Kidney glomerular epithelial cell (primary cell): ENCODE measurements at regions not wholly inside any gene's neighbourhood (a gene's known extent, or its start where the extent isn't known, plus 50 kb on each side); places are given as distances from the start of the nearest gene placed in this dataset.
"Not testable (repeated sequence)": the region's sequence is repeated elsewhere in the genome, so short reads cannot be mapped to it uniquely, and the experiment has no call there.

Experiments used
- DNase-seq: peaks from one replicate; lab custom pipeline; 2025; lab: John Stamatoyannopoulos, UW

DNA sequence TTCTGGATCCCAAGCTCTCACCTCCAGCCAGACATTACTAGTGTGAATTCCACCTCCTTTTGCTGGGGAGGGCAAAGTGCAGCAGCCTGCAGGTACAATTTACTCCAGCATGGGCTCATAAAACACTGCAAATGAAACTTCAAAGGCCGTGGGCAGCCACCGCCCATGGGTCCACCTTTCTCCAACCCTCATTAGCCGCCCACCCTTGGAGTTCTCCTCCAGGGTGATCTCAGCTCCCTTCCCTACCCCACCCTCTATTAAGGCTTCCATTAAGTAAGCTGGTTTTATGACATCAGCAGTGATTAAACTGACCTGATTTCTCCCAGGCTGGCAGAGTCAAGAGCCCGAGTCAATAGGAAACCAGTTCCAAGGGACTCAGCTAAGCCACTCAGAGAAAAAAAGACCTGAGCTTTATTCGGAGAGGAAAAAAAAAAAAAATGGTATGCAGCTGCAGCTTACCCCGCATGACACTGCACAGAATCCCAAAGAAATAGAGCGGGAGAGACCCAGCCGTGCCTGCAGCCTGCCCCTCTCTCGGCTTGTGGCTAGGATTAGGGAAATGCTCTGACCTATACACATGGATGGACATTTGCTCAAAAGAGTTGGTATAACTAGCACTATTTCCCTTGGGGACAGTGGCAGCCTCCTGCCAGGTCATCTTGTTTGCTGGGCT lies 319.6 kb downstream of the PTTG2 start:
- no peak for DNase-seq

DNA sequence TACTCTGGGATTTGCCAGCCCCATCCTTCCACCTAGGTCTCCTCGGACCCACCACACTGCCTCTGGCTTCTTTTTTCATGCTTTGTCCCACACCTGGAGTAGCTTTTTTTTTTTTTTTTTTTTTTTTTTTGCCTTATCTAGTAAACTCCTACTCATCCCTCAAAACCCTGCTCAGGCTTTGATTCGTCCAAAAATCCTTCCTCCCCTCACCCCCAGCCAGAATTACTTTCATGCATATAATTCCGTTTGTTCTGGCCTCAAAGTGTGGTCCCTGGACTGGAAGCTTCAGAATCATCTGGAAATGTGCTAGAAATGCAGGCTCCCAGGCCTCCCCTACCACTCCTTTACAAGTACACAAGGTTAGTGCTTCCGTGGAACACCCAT lies 320.1 kb downstream of the PTTG2 start:
- DNase-seq: no peak

DNA sequence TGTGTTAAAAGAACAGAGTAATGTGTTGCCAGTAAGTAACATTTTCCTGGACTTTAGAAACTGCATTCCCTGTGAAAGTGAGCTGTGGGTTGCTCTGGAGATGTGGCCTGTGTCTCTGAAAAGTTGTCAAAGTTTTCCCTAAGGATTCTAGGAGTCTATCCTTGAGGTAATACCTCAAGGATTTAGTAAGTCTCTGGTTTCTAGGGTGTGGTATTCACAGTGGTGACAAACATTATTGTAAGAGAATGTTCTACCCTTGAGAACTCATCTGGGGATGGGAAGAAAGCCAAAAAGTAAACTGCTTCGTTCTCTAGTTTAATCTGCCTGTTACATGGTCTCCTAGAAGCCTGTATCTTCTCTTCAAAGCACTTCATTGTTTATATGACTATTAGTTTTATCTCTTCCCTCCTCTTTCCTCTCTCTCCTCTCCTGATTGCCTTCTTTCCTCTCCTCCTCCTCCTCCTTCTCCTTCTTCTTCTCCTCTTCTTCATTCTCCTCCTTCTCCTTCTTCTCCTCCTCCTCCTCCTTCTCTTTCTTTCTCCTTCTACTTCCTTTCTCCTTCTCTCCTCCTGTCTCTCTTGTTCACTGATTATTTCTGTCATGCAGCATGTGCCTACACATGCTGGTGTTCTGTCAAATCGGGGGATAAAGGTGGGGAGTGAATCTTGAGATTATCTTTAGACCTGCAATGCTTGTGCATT lies 321.3 kb downstream of the PTTG2 start:
- no peak for DNase-seq

DNA sequence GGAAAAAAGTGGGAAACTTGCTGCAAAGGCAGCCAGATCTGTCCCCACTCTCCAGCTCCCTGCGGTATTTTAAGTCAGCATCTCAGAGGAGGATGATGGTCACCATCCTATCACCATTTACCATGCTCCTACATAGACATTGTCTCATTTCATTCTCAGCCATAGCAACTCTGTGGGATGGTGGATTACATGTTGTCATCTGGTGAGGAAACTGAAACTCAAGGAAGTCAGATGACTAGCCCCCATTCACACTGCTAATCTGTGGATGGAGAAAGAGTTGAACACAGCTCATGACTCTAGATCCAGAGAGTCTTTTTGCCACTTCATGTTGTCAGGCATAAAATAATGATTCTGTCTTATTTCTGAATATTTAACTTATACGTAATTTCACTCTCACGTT lies 323.5 kb downstream of the PTTG2 start:
- DNase-seq: no peak

DNA sequence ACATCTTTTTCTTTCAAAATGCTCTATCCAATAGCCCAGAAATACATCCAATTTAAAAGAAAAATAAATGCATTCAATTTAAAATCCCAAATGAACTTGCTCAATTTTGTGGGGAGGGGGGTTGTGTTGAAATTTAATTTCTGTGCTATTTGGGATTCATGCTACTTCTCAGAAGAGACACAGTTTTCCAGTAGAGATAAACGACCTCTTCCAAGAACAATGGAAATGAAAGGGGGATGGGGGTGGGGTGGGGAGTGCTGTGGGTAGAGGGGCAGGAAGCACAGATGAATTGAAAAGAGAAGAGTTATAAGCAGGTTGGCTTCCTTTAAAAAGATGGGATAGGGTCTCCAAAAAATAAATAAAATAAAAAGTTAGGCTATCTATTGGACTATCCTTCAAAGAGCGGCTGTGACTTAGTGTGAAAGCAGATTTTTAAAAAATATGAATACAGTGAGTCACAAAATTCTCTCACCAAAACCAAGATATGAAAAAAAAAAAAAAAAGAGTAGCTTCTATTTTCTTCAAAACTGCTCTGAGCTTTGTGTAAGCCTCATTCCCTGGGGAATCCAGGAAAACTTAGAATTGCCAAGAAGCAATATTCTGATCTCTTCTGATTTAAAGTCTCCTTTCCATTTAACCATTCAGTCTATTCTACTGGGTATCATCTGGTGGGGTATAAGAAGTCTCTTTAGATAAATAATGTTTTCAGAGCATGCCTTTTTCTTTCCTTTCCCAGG lies 324.3 kb downstream of the PTTG2 start:
- no peak for DNase-seq

DNA sequence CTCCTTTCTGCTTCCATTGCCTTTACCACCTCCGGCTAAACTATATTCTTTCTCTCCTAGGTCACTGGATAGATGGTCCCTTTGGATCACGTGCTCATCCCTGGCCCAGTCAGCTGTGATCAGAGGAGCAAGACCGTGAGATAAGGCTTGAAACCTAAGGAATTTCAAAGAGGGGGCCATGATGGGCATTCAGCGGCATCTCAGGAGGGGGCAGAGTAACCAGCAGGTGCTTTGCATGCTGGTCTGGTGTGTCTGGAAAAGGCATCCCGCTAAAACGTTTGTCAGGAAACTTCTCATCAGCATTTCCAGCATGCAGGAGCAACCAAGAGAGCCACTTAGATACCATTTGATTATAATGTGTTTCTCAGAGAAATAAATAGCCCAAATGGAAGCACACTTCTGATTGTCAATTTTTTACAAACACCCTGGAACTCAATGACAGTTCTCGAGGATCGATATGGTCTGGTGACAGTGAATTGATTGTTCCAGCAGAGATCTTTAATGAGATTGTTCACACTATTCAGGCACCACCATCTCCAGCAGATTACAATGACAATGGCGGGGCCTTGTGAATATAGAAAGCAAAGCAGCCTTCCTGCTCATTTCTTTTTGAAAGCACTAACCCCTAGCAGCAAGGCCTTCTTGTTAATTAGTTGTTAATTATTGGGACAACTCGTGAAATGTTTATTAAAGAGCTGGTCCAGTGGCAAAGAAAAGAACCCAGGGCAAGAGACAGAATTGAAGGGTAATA lies 327.1 kb downstream of the PTTG2 start:
- no peak for DNase-seq

DNA sequence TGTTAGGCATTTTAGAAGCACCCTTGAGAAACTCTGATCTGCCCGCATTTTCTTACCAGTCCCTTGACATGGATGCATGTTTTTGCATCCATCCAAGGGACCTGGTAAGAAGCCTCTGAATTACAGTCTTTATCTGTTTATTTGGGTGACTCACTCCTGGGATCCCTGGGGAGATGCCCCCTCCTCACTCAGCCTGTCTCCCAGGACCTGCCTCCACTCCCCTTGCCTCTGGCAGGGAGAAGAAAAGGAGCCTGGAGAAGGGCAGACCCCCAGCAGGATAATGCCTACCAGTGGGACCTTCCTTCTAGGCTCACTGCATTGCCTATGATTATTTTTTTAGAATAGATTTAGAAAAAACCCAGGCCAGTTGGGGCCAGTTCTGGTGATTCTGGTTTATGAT lies 329.4 kb downstream of the PTTG2 start:
- no peak for DNase-seq

DNA sequence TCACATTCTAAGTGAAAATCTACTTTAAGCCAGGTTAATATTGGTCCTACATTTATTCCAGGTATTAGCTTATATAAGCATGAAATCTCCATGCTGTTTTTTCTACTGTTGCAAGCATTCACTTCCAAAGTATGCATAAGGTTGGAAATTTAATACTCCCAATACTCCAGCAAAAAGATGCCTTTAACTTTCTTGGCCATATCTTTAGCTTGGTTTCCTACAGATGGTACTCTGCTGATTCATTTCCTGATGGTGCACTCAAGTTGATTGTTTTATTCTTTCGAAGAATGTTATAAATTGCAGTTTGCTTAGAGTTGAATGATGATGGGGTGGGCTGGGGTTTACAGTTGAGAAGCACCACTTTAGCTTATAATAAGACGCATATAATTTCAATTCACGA lies 330.2 kb downstream of the PTTG2 start:
- DNase-seq: no peak

DNA sequence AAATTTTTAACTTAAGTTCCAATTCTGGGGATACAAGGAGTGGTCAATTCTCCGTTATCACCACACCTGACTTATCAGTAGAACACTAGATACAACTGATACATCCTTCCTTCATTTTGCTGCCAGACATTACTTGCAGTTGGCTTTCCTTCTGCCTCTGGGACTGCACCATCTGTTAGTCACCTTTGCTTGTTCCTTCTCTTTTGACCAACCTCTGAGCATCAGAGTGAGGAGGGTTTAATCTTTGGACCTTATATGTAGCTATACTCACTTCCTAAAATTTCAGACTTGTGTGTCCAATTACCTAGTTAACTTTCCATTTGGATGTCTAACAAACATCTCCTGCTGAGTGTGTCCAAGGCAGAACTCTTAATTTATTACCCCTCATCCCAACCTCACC lies 330.7 kb downstream of the PTTG2 start:
- DNase-seq: no peak

DNA sequence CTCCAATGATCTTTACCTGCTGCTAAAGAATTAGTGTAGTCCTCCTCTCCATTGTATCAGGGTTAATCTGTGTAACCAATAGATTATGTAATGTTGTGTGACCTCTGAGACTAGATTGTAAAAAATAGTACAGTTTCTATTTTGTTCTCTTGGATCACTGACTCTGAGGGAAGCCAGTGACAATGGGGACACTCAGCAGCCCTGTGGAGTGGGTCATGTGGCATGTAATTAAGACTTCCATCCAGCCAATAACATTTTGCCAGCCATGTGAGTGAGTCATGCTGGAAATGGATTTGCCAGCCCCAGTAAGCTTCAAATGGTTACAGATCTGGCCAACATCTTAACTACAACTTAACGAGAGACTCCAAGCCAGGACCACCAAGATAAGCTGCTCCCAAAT lies 332.3 kb downstream of the PTTG2 start:
- no peak for DNase-seq

DNA sequence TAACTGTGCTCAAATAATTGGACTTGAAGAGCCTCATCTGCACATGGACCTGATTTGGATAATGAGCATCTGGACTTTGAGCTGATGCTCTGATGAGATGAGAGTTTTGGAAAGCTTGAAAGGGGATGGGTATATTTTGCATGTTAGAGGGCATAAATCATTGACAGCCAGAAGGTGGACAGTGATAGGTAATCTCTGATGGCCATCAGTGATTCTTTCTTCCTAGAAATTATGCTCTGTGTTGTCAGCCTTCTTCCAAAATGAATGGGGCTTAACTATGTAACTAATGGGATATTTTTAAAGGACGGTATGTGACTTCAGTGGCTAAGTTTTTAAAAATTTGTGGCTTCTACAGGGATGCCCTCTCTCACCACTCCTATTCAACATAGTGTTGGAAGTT lies 334.0 kb downstream of the PTTG2 start:
- DNase-seq: no peak

DNA sequence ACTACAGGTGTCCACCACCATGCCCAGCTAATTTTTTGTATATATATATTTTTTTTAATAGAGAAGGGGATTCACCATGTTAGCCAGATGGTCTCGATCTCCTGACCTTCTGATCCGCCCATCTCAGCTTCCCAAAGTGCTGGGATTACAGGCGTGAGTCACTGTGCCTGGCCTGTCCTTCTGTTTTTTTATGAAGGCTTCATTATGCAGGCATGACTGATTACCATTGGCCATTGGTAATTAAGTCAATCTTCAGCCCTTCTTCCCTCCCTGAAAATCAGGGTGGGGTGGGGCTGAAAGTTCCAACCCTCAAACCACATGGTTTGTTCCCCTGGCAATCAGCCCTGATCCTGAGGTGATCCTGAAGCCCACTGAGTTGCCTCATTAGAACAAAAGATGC lies 336.9 kb downstream of the PTTG2 start:
- no peak for DNase-seq

DNA sequence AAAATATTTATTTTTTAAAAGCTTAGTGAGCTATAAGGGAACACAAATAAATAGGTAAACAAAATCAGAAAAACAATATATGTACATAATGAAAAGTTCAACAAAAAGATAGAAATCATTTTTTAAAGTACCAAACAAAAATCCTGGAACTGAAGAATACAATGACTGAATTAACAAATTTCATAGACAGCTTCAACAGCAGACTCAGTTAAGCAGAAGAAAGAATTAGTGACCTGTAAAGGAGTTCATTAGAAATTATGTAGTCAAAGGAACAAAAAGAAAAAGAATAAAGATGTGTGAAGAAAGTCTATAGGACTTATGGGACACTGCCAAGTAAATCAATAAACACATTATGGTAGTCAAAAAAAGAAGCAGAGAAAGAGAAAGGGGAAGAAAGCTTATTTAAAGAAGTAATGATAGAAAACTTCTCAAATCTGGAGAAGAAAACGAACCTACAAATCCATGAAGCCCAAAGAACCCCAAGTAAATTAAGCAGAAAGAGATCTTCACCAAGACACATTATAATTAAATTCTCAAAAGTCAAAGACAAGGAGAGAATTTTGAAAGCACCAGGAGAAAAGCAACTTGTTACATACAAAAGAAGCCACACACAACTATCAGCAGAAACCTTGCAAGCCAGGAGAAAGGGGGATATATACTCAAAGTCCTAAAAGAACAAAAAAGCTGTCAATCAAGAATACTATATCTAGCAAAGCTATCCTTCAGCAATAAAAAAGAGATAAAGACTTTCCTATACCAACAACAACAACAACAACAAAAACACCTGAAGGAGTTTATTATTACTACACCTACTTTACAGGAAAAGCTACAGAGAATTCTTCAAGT lies 338.9 kb downstream of the PTTG2 start:
- DNase-seq: no peak

DNA sequence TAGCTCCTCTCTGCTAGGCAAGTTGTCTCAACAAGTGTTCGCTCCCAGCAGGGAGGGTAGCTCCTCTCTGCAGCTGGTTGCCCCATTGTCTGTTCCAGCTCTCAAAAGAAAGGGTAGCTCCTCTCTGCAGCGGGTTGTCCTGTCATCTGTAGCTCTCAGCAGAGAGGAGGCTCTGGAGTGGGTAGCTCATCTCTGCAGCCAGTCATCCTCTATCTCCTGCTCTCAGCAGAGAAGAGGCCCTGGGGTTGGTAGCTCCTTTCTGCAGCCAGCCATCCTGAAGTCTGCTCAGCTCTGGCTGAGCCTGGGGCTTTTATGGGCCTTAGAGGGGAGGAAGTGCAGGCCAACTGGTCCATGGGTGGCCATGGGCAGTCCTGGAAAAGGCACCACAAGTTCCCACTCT lies 342.7 kb downstream of the PTTG2 start:
- DNase-seq: no peak

DNA sequence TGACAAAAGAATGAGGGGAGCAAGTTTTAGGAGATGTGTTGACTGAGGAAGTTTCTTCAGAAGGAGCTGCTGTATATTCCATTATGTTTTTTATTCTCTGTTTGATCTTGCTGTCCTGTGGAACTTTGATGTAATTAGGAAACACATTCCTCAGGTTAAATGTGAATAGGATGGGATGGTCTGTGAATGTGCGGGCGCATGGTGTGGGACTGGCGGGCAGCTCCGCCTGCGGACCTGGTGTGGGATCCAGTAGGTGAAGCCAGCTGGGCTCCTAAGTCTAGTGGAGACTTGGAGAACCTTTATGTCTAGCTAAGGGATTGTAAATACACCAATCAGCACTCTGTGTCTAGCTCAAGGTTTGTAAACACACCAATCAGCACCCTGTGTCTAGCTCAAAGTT lies 344.3 kb downstream of the PTTG2 start:
- DNase-seq: not testable (repeated sequence)

DNA sequence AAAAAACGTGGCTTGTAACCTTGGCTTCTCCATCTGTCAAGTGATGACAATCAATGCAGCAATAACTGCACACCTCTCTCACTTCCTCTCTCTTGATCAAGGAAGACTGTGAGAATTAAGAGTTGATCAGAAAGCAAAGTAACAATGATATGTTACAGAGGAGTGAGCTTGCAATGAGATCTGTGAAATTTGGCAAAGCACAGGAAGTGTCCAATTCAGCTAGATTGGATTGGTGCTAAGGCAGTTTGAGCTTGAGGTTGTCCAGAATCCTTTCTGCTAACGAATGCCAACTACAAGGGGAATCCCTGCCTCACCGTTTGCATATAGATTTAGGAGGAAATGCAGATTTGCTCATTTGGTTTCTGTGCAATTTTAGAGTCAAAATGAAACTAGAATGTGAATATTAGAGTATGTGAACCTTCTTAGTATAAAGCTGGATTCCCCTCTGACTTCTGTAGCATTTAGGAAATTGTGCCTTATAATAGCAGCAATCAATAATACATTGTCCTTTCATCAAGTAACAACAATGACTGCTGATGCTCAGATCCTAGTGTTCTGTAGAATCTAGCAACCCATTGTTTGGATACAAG lies 346.4 kb downstream of the PTTG2 start:
- DNase-seq: no peak

DNA sequence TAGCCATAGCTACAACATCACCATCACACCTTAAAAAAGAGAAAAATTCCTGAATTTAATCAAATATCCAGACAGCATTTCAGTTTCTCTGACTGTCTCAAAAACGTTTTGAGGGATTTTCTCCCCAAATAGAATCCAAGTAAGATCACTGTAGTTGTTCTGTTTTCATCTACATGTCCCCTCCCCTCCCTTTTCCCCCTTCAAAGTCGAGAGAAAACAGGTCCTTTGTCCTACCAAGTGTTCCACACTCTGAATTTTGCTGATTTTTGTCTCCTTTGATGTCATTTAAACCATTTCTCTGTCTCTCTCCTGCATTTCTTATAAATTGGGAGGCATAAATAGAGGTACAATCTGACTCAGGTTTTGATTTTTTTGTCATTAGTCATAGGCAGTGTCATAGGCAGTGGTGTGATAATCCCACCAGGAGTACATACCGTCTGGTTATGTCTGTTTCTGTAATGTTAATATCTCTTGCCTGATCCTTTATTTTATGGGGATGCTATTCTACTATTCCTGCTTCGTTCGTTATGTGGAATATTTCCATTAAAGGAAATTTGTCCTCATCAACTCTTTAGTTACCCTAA lies 348.6 kb downstream of the PTTG2 start:
- DNase-seq: peak; percentile 77

DNA sequence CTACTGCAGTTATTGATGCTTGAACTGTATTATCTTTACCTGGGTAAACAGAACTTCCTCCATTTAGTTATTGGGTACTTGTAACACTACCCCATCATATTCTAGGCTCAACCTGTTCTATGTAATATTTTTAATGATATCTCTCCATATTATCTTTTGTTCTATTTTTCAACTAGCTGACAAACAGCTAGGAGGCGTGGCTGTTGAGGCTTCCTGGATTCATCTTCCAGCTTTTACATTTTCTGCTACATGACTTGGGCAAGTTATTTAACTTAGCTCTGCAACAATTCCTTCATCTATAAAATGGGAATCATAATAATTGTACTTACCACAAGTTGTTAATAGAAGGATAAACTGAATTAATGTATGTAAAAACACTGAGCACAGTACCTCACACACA lies 349.3 kb downstream of the PTTG2 start:
- DNase-seq: no peak

DNA sequence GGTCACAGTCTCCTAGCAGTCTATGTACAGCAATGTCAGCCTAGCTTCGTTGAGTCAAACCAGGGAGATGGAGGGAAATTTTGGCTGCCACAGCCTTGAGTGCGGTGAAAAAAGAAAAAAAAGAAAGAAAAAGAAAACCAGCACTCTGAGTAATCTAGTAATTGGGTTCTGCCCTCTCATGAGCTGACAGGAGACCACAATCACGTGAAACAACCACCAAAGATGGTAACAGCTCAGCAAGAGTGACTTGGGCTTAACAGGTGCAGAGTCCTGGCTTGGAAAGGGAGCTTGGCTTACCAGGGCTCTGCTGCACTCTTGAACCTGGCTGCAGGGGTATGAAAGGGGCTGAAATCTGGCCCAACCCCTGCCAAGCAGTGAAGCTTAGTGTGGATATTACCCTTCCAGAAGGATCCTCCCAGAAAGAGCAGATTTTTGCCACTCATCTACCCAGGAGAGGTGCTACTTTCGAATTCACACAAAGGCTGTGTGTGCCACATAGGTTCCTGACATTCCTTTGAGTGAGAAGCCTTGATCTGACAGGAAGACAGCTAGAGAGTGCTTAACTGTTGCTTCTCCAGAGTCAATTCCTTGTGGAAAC lies 350.3 kb downstream of the PTTG2 start:
- DNase-seq: no peak

DNA sequence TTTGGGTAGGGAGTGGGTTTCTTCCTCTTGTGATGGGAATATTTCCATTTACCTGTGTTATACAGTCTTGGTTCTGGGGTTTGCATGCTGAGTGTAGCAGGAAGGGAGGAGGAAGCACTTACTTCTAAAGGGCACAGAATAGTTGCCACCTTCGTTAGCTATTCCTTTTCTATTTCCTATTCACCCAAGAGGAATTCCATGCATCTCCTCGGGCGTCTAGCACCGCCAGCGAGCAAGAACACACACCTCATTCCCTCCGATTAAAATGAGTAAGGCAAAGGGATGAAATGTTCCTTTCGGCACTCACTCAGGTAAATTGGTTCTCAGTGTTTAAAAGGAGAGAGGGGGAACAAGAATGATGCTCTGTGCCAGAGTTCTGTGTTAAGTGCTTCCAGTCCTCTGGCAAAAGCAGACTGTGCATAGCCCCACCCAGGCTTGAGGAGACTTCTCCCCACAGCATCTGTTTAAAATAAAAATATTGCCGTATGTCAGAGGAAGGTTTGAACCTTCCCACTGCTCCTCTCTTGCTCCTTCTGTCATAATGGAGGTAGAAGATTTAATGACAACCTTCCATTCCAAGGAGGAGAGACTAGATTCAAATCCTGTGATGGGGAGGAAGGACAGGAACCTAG lies 351.4 kb downstream of the PTTG2 start:
- DNase-seq: no peak
